ENCODE measurements at regions not wholly inside any gene's neighbourhood (a gene's known extent, or its start where the extent isn't known, plus 50 kb on each side); places are given as distances from the start of the nearest gene placed in this dataset.
A peak's percentile ranks its signal among the peaks of the same experiment; 100 is the strongest.

GRCh38 chr1:173409613-173410012 lies 67.5 kb upstream of the PRDX6 start:
- H3K4me3 ChIP-seq (replicated peaks; ENCODE audit: low read depth, low read length): no peak overlapping the region
- peak; percentile 91 for DNase-seq (ENCODE audit: low read depth)
- no peak for TF ChIP-seq CTCF (IDR thresholded peaks at IDR 0.05; ENCODE audit: low read length, missing control alignments)

GRCh38 chr1:173410133-173410793 lies 66.9 kb upstream of the PRDX6 start:
- TF ChIP-seq CTCF (IDR thresholded peaks at IDR 0.05; ENCODE audit: low read length, missing control alignments): no peak
- no peak overlapping the region for H3K4me3 ChIP-seq (replicated peaks; ENCODE audit: low read depth, low read length)
- DNase-seq (ENCODE audit: low read depth): no peak

GRCh38 chr1:173410794-173411236 lies 66.3 kb upstream of the PRDX6 start:
- TF ChIP-seq CTCF (IDR thresholded peaks at IDR 0.05; ENCODE audit: low read length, missing control alignments): no peak
- H3K4me3 ChIP-seq (replicated peaks; ENCODE audit: low read depth, low read length): no peak overlapping the region
- DNase-seq (ENCODE audit: low read depth): no peak

- no peak overlapping the region for H3K4me3 ChIP-seq (replicated peaks; ENCODE audit: low read depth, low read length)
- no peak for TF ChIP-seq CTCF (IDR thresholded peaks at IDR 0.05; ENCODE audit: low read length, missing control alignments)
- peak; percentile 75 for DNase-seq (ENCODE audit: low read depth)
Observed at GRCh38 chr1:173411835-173412742, 65.0 kb upstream of the PRDX6 start.

- H3K4me3 ChIP-seq (replicated peaks; ENCODE audit: low read depth, low read length): no peak overlapping the region
- no peak for TF ChIP-seq CTCF (IDR thresholded peaks at IDR 0.05; ENCODE audit: low read length, missing control alignments)
- no peak for DNase-seq (ENCODE audit: low read depth)
Observed at GRCh38 chr1:173413271-173413707, 63.8 kb upstream of the PRDX6 start.

GRCh38 chr1:173414136-173414535 lies 63.0 kb upstream of the PRDX6 start:
- no peak for DNase-seq (ENCODE audit: low read depth)
- no peak for TF ChIP-seq CTCF (IDR thresholded peaks at IDR 0.05; ENCODE audit: low read length, missing control alignments)
- no peak overlapping the region for H3K4me3 ChIP-seq (replicated peaks; ENCODE audit: low read depth, low read length)

Measured in fibroblast of pulmonary artery (primary cell).